ENCODE measurements at regions not wholly inside any gene's neighbourhood (a gene's known extent, or its start where the extent isn't known, plus 50 kb on each side); places are given as distances from the start of the nearest gene placed in this dataset.

DNA sequence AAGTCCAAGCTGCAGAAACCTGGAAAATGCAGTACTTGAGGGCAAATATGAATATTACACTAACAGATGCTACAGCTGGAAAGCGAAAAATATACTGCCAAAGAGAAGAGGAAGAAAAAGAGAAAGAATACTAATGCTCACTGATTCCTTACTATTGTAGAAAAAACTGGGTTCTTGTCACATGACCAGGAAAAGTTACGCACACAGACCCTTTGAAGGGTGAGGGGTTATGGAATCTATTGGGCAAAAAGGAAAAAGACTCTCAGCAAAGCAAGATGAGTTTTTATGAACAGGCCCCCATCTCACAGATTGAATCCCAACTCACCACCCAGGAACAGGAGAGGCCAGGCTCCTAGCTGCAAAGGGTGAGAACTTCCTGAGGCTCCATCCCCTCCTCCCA, 228.1 kb upstream of the KLF14 start:
- no peaks in the 10 kb centered on the region for H3K79me2 ChIP-seq (ENCODE audit: control insufficient read depth, insufficient read depth, low read length)
- H3K4me3 ChIP-seq (replicated peaks in 1 of 3; ENCODE audit: insufficient read depth in 1 of 3, low read depth in 1 of 3, low read length in 3 of 3) = no peak overlapping the region
- H2AFZ ChIP-seq (ENCODE audit: low read depth, low read length) = no peak overlapping the region
- no peak for DNase-seq (ENCODE audit: low read depth, low spot score)
- H3K4me2 ChIP-seq (ENCODE audit: insufficient read depth, low read length) = no peak overlapping the region
- H3K4me1 ChIP-seq (ENCODE audit: control insufficient read depth, extremely low read depth, insufficient read depth, low read length) = peaks cover 12% of the 10 kb centered on the region
- H3K9me3 ChIP-seq (replicated peaks; ENCODE audit: control insufficient read depth, insufficient read depth, low read length) = no peaks in the 10 kb centered on the region
- dilution Hi-C loops (cut with MboI; ENCODE audit: extremely low pct_ligation_motif_present, low sequenced_read_pairs) = no loop called here
- no peak overlapping the region for H3K27ac ChIP-seq (ENCODE audit: insufficient read depth, low read depth, low read length)
- no peak overlapping the region for H3K9ac ChIP-seq (replicated peaks; ENCODE audit: extremely low read depth, insufficient read depth, low read length)
- intact Hi-C loops (cut with micrococcal nuclease) = no loop called here
- H3K9me1 ChIP-seq (replicated peaks; ENCODE audit: control insufficient read depth, extremely low read depth, insufficient read depth, low read length) = no peaks in the 10 kb centered on the region
- no TSS peak for BruUV-seq (replicated peaks)
- TF ChIP-seq POLR2AphosphoS5 (IDR thresholded peaks at IDR 0.05; ENCODE audit: insufficient read depth, low read depth, low read length) = no peak
- TF ChIP-seq, protein P1, sequence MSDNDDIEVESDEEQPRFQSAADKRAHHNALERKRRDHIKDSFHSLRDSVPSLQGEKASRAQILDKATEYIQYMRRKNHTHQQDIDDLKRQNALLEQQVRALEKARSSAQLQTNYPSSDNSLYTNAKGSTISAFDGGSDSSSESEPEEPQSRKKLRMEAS (IDR thresholded peaks at IDR 0.05; ENCODE audit: insufficient read depth, insufficient read length) = no peak
- TF ChIP-seq, protein P2, sequence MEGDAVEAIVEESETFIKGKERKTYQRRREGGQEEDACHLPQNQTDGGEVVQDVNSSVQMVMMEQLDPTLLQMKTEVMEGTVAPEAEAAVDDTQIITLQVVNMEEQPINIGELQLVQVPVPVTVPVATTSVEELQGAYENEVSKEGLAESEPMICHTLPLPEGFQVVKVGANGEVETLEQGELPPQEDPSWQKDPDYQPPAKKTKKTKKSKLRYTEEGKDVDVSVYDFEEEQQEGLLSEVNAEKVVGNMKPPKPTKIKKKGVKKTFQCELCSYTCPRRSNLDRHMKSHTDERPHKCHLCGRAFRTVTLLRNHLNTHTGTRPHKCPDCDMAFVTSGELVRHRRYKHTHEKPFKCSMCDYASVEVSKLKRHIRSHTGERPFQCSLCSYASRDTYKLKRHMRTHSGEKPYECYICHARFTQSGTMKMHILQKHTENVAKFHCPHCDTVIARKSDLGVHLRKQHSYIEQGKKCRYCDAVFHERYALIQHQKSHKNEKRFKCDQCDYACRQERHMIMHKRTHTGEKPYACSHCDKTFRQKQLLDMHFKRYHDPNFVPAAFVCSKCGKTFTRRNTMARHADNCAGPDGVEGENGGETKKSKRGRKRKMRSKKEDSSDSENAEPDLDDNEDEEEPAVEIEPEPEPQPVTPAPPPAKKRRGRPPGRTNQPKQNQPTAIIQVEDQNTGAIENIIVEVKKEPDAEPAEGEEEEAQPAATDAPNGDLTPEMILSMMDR (IDR thresholded peaks at IDR 0.05; ENCODE audit: extremely low read depth in 1 of 2, insufficient read depth in 1 of 2, low read depth in 1 of 2, low read length in 2 of 2) = no peak
- TF ChIP-seq POLR2A (IDR thresholded peaks at IDR 0.05; ENCODE audit: low read depth, low read length) = no peak
- no peak for TF ChIP-seq JUN (IDR thresholded peaks at IDR 0.05; ENCODE audit: borderline replicate concordance, insufficient read depth, insufficient read length, low read depth)
- TF ChIP-seq FOS (IDR thresholded peaks at IDR 0.05; ENCODE audit: borderline replicate concordance, insufficient read depth, low read length) = no peak
- no peak for TF ChIP-seq GATA2 (IDR thresholded peaks at IDR 0.05; ENCODE audit: insufficient read depth, insufficient read length, low read depth, low read length)
- TF ChIP-seq MYC (IDR thresholded peaks at IDR 0.05; ENCODE audit: low read depth, low read length) = no peak
- no peak for TF ChIP-seq EZH2 (IDR thresholded peaks at IDR 0.05; ENCODE audit: borderline replicate concordance, low read depth, low read length, severe bottlenecking)
- no peak for FAIRE-seq
- no peaks in the 10 kb centered on the region for H4K20me1 ChIP-seq (replicated peaks; ENCODE audit: control insufficient read depth, extremely low read depth, insufficient read depth, low read length)
- CTCF ChIA-PET = interaction anchor here (0.7 to 1.9 kb wide), 4 partner anchors 20 to 65 kb away, joined by 3 to 5 read pairs (median 4); no protein-coding TSS in a partner anchor
- POLR2A ChIA-PET = no interaction called here
- H3K36me3 ChIP-seq (ENCODE audit: control insufficient read depth in 2 of 2, extremely low read depth in 1 of 2, insufficient read depth in 2 of 2, low read length in 2 of 2) = peaks cover 0 to 2% of the 10 kb centered on the region in 2 experiments
- no peaks in the 10 kb centered on the region for H3K27me3 ChIP-seq (ENCODE audit: control insufficient read depth in 2 of 2, insufficient read depth in 2 of 2, low read length in 2 of 2)
